ENCODE measurements at regions not wholly inside any gene's neighbourhood (a gene's known extent, or its start where the extent isn't known, plus 50 kb on each side); places are given as distances from the start of the nearest gene placed in this dataset.

- Histone ChIP-seq H3K27me3 (ENCODE audit: insufficient read depth, poor library complexity, severe bottlenecking) (no peaks in the 10 kb centered on the region), H3K27ac (ENCODE audit: poor library complexity, severe bottlenecking) (no peak overlapping the region), H3K4me3 (ENCODE audit: severe bottlenecking) (no peak overlapping the region), H3K9me3 (ENCODE audit: severe bottlenecking) (no peaks in the 10 kb centered on the region), H3K36me3 (ENCODE audit: low read depth) (no peaks in the 10 kb centered on the region), H3K4me1 (ENCODE audit: insufficient read depth, poor library complexity, severe bottlenecking) (no peaks in the 10 kb centered on the region)
- TF ChIP-seq CTCF (IDR thresholded peaks at IDR 0.05; ENCODE audit: poor library complexity, severe bottlenecking), result no peak
- DNase-seq (ENCODE audit: low spot score), result no peak
- no peak for ATAC-seq (ENCODE audit: low read depth)
Measured at GRCh38 chr6:132016396-132016795, 65.2 kb upstream of the CCN2 start.

- DNase-seq (ENCODE audit: low spot score) (no peak), ATAC-seq (ENCODE audit: low read depth) (no peak)
- no peaks in the 10 kb centered on the region for H3K4me1 ChIP-seq (ENCODE audit: insufficient read depth, poor library complexity, severe bottlenecking)
- H3K27ac ChIP-seq (ENCODE audit: poor library complexity, severe bottlenecking), result no peak overlapping the region
- TF ChIP-seq CTCF (IDR thresholded peaks at IDR 0.05; ENCODE audit: poor library complexity, severe bottlenecking), result no peak
- H3K9me3 ChIP-seq (ENCODE audit: severe bottlenecking), result no peaks in the 10 kb centered on the region
- no peaks in the 10 kb centered on the region for H3K27me3 ChIP-seq (ENCODE audit: insufficient read depth, poor library complexity, severe bottlenecking)
- no peaks in the 10 kb centered on the region for H3K36me3 ChIP-seq (ENCODE audit: low read depth)
- no peak overlapping the region for H3K4me3 ChIP-seq (ENCODE audit: severe bottlenecking)
Measured at GRCh38 chr6:132011582-132011981, 60.4 kb upstream of the CCN2 start.

- no peaks in the 10 kb centered on the region for H3K4me1 ChIP-seq (ENCODE audit: insufficient read depth, poor library complexity, severe bottlenecking)
- no peak for ATAC-seq (ENCODE audit: low read depth)
Measured at GRCh38 chr6:132009175-132009574, 58.0 kb upstream of the CCN2 start.

GRCh38 chr6:132007474-132008190, 56.5 kb upstream of the CCN2 start:
- Histone ChIP-seq H3K27ac (ENCODE audit: poor library complexity, severe bottlenecking) (no peak overlapping the region), H3K4me1 (ENCODE audit: insufficient read depth, poor library complexity, severe bottlenecking) (no peaks in the 10 kb centered on the region), H3K36me3 (ENCODE audit: low read depth) (no peaks in the 10 kb centered on the region), H3K4me3 (ENCODE audit: severe bottlenecking) (no peak overlapping the region), H3K27me3 (ENCODE audit: insufficient read depth, poor library complexity, severe bottlenecking) (no peaks in the 10 kb centered on the region), H3K9me3 (ENCODE audit: severe bottlenecking) (peaks cover 3% of the 10 kb centered on the region)
- no peak for DNase-seq (ENCODE audit: low spot score)
- TF ChIP-seq CTCF (IDR thresholded peaks at IDR 0.05; ENCODE audit: poor library complexity, severe bottlenecking), result no peak
- ATAC-seq (ENCODE audit: low read depth), result no peak

More at GRCh38 chr6:132009175-132009574, 58.0 kb upstream of the CCN2 start:
- Histone ChIP-seq H3K27me3 (ENCODE audit: insufficient read depth, poor library complexity, severe bottlenecking) (no peaks in the 10 kb centered on the region), H3K4me3 (ENCODE audit: severe bottlenecking) (no peak overlapping the region), H3K36me3 (ENCODE audit: low read depth) (no peaks in the 10 kb centered on the region), H3K9me3 (ENCODE audit: severe bottlenecking) (no peaks in the 10 kb centered on the region), H3K27ac (ENCODE audit: poor library complexity, severe bottlenecking) (no peak overlapping the region)
- TF ChIP-seq CTCF (IDR thresholded peaks at IDR 0.05; ENCODE audit: poor library complexity, severe bottlenecking), result no peak
- no peak for DNase-seq (ENCODE audit: low spot score)

GRCh38 chr6:132005178-132005577, 54.0 kb upstream of the CCN2 start:
- ATAC-seq (ENCODE audit: low read depth) (no peak), DNase-seq (ENCODE audit: low spot score) (no peak)
- Histone ChIP-seq H3K4me3 (ENCODE audit: severe bottlenecking) (no peak overlapping the region), H3K27ac (ENCODE audit: poor library complexity, severe bottlenecking) (no peak overlapping the region), H3K9me3 (ENCODE audit: severe bottlenecking) (peaks cover 3% of the 10 kb centered on the region), H3K36me3 (ENCODE audit: low read depth) (no peaks in the 10 kb centered on the region), H3K27me3 (ENCODE audit: insufficient read depth, poor library complexity, severe bottlenecking) (no peaks in the 10 kb centered on the region), H3K4me1 (ENCODE audit: insufficient read depth, poor library complexity, severe bottlenecking) (no peaks in the 10 kb centered on the region)
- no peak for TF ChIP-seq CTCF (IDR thresholded peaks at IDR 0.05; ENCODE audit: poor library complexity, severe bottlenecking)

Data from RWPE2 (cell line).